Body of pancreas (tissue), 4 donors: ENCODE measurements at regions not wholly inside any gene's neighbourhood (a gene's known extent, or its start where the extent isn't known, plus 50 kb on each side); places are given as distances from the start of the nearest gene placed in this dataset.

ENCODE experiments used
- ATAC-seq: fragments of 150-250 bp; one replicate; pipeline ENCODE4 v1.9.1; 2016
- DNase-seq, 4 donors: peaks; one replicate each; pipeline ENCODE4 v3.0.0-alpha.2; 2019
- H3K27ac ChIP-seq, 4 donors: fragments of 200-600 bp; sonication (generic); 1 replicate in 3 of 4; 2 replicates in 1 of 4; pipeline versions ENCODE4 v1.5.1 to v1.6.1; 2016 to 2019; ENCODE audit warnings: mild to moderate bottlenecking in 1 of 4, mixed read lengths in 1 of 4, moderate library complexity in 1 of 4
- H3K27me3 ChIP-seq, 2 donors: fragments of 200-600 bp; sonication (generic); one replicate each; pipeline ENCODE4 v1.6.0; 2016; ENCODE audit warnings: mild to moderate bottlenecking in 1 of 2
- H3K36me3 ChIP-seq, 2 donors: fragments of 200-600 bp; sonication (generic); replicated peaks in 1 of 2; 2 replicates each; pipeline ENCODE4 v1.5.1; 2016; ENCODE audit warnings: low read depth in 2 of 2; ENCODE audit not compliant: insufficient read depth in 1 of 2
- H3K4me1 ChIP-seq: fragments of 200-600 bp; sonication (generic); one replicate; pipeline ENCODE4 v1.6.0; 2016
- H3K4me3 ChIP-seq, 2 donors: fragments of 200-600 bp; sonication (generic); 1 replicate in 1 of 2; 2 replicates in 1 of 2; pipeline ENCODE4 v1.5.1; 2016 to 2019
- H3K9me3 ChIP-seq, 3 donors: fragments of 200-600 bp; sonication (generic); 1 replicate in 2 of 3; 2 replicates in 1 of 3; pipeline ENCODE4 v1.5.1; 2016
- CTCF ChIP-seq, 7 experiments: fragments of 450-650 bp in 4 of 7; fragments of 200-600 bp in 3 of 7; sonication (generic) in 3 of 7; IDR thresholded peaks; one replicate each; pipeline ENCODE4 v1.5.1; 2016 to 2019; ENCODE audit warnings: antibody characterized with exemption in 7 of 7
- POLR2A ChIP-seq, 3 donors: fragments of 450-650 bp; IDR thresholded peaks; one replicate each; pipeline ENCODE4 v1.6.1; 2016; ENCODE audit warnings: antibody characterized with exemption in 3 of 3, mild to moderate bottlenecking in 2 of 3
- WGBS, 2 donors: methylation state at CpG; one replicate each; pipeline ENCODE4 v1.1.5; 2017; 5-methylcytosine and 5-hydroxymethylcytosine counted together
- intact Hi-C: fragments of 100-400 bp; cut with DNase I; formaldehyde crosslinking; loops from one replicate; pipeline ENCODE4 v1.15.1; 2023

GRCh38 chrX:123072686-123073385 lies 111.2 kb upstream of the GRIA3 start:
- Histone ChIP-seq H3K4me3 (no peak overlapping the region), H3K9me3 (no peaks in the 10 kb centered on the region), H3K27me3 (no peaks in the 10 kb centered on the region), H3K36me3 (no peaks in the 10 kb centered on the region), H3K27ac (no peak overlapping the region), H3K4me1 (no peaks in the 10 kb centered on the region)
- no peak for DNase-seq
- TF ChIP-seq CTCF (IDR thresholded peaks at IDR 0.05) (no peak), POLR2A (IDR thresholded peaks at IDR 0.05) (no peak)
- 49 to 59% methylated on average over 3 of the region's 3 CpGs for WGBS, 2 donors
- no peak for ATAC-seq
- intact Hi-C loops = no loop called here

GRCh38 chrX:123075947-123076561 lies 108.0 kb upstream of the GRIA3 start:
- no peaks in the 10 kb centered on the region for H3K36me3 ChIP-seq
- 64 to 67% methylated on average over 4 of the region's 4 CpGs for WGBS, 2 donors
- ATAC-seq = no peak
- TF ChIP-seq CTCF (IDR thresholded peaks at IDR 0.05) (no peak), POLR2A (IDR thresholded peaks at IDR 0.05) (no peak)
- no peaks in the 10 kb centered on the region for H3K4me1 ChIP-seq
- intact Hi-C loops = no loop called here
- no peaks in the 10 kb centered on the region for H3K9me3 ChIP-seq
- no peaks in the 10 kb centered on the region for H3K27me3 ChIP-seq
- H3K27ac ChIP-seq = no peak overlapping the region
- H3K4me3 ChIP-seq = no peak overlapping the region
- no peak for DNase-seq

- intact Hi-C loops = no loop called here
- no peaks in the 10 kb centered on the region for H3K9me3 ChIP-seq
- H3K27ac ChIP-seq = no peak overlapping the region
- ATAC-seq (no peak), DNase-seq (no peak)
- no peak overlapping the region for H3K4me3 ChIP-seq
- TF ChIP-seq POLR2A (IDR thresholded peaks at IDR 0.05) (no peak), CTCF (IDR thresholded peaks at IDR 0.05) (no peak)
- no peaks in the 10 kb centered on the region for H3K36me3 ChIP-seq
- no peaks in the 10 kb centered on the region for H3K4me1 ChIP-seq
- H3K27me3 ChIP-seq = no peaks in the 10 kb centered on the region
Measured at GRCh38 chrX:123077631-123078030, 106.4 kb upstream of the GRIA3 start.

GRCh38 chrX:123080065-123080464 lies 104.0 kb upstream of the GRIA3 start:
- H3K4me1 ChIP-seq = no peaks in the 10 kb centered on the region
- H3K9me3 ChIP-seq = no peaks in the 10 kb centered on the region
- TF ChIP-seq POLR2A (IDR thresholded peaks at IDR 0.05) (no peak), CTCF (IDR thresholded peaks at IDR 0.05) (no peak)
- DNase-seq = no peak
- H3K27me3 ChIP-seq = no peaks in the 10 kb centered on the region
- WGBS, 2 donors = 24 to 31% methylated on average over 4 of the region's 4 CpGs
- H3K4me3 ChIP-seq = no peak overlapping the region
- intact Hi-C loops = no loop called here
- H3K27ac ChIP-seq = no peak overlapping the region
- H3K36me3 ChIP-seq = no peaks in the 10 kb centered on the region
- ATAC-seq = no peak

GRCh38 chrX:123081776-123082175 lies 102.3 kb upstream of the GRIA3 start:
- DNase-seq = no peak
- no peak for TF ChIP-seq CTCF (IDR thresholded peaks at IDR 0.05)
- TF ChIP-seq POLR2A (IDR thresholded peaks at IDR 0.05) = no peak
- no peak for ATAC-seq
- H3K36me3 ChIP-seq = no peaks in the 10 kb centered on the region
- H3K4me3 ChIP-seq = no peak overlapping the region
- intact Hi-C loops = no loop called here
- H3K4me1 ChIP-seq = no peaks in the 10 kb centered on the region
- no peaks in the 10 kb centered on the region for H3K27me3 ChIP-seq
- no peaks in the 10 kb centered on the region for H3K9me3 ChIP-seq
- H3K27ac ChIP-seq = no peak overlapping the region
